RCC 7860 (cell line): ENCODE measurements at regions not wholly inside any gene's neighbourhood (a gene's known extent, or its start where the extent isn't known, plus 50 kb on each side); places are given as distances from the start of the nearest gene placed in this dataset.
"Not testable (repeated sequence)": the region's sequence is repeated elsewhere in the genome, so short reads cannot be mapped to it uniquely, and the experiment has no call there.

ENCODE experiments used
- DNase-seq: peaks from one replicate; pipeline ENCODE4 v3.0.0-alpha.2; 2015; ENCODE audit warnings: low spot score
- FAIRE-seq: peaks from 2 replicates; lab custom pipeline; 2012; peaks lifted over from hg19 to GRCh38; lab: Jason Lieb, UNC

GRCh38 chr4:16450724-16451123 lies 224.5 kb upstream of the TAPT1 start:
- FAIRE-seq (no peak), DNase-seq (no peak)

- FAIRE-seq (no peak), DNase-seq (no peak)
Observed at GRCh38 chr4:16450031-16450430, 223.8 kb upstream of the TAPT1 start.

- FAIRE-seq (no peak), DNase-seq (no peak)
Observed at GRCh38 chr4:16449406-16449805, 223.1 kb upstream of the TAPT1 start.

DNA sequence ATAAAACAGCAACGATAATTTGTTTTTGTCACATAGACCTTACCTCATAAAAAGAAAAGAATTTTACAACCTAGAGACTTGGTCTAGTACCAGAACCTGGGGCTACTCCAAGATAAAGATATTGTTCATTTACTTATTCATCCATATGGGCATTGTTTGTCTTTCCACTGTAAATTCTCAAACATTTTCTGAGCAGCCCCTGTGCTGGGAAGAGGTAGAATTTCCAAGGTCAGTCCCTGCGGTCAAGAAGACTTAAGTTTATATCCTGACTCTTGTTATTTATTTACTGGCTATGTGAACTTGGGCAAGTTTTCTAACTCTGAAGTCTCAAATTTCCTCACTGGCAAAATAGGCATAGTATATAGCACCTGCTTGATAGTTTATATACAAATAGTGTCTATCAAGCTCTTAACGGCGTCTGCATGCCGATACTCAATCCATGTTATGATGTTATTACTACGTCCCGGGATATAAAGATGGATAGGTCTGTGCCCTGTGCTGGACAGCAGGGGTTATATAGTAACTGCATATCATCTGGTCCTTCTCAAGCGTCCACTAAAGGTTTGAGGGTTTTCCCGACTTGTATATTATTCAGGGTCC lies 222.1 kb upstream of the TAPT1 start:
- no peak for FAIRE-seq
- DNase-seq: no peak

GRCh38 chr4:16443504-16444088 lies 217.3 kb upstream of the TAPT1 start:
- no peak for FAIRE-seq
- peak; percentile 17 for DNase-seq

GRCh38 chr4:16442296-16442695 lies 216.0 kb upstream of the TAPT1 start:
- no peak for DNase-seq
- no peak for FAIRE-seq

- FAIRE-seq (no peak), DNase-seq (no peak)
Observed at GRCh38 chr4:16439768-16440167, 213.5 kb upstream of the TAPT1 start.

- no peak for DNase-seq
Observed at GRCh38 chr4:16438986-16439385, 212.7 kb upstream of the TAPT1 start.

GRCh38 chr4:16437836-16438235 lies 211.6 kb upstream of the TAPT1 start:
- no peak for FAIRE-seq
- no peak for DNase-seq

More at GRCh38 chr4:16438986-16439385, 212.7 kb upstream of the TAPT1 start:
- FAIRE-seq: no peak

DNA sequence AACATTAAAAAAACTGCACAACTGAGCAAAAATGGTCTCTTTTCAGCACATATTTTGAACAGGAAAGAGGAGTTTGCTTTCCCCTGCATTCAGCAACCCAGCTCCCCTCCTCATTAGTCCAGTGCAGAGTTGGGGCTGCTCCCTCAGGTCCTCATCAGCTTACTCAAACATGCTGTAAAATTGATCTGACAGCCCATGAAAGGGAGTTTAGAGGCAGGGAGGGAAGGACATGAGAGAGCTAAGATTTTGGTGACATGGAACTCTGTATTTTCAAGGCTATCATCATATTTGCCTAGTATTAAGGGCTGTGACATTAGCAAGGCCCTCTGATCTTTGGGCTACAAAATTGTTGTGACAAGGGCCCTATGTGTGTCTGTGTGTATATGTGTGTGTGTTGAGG lies 205.6 kb upstream of the TAPT1 start:
- DNase-seq: no peak
- no peak for FAIRE-seq

DNA sequence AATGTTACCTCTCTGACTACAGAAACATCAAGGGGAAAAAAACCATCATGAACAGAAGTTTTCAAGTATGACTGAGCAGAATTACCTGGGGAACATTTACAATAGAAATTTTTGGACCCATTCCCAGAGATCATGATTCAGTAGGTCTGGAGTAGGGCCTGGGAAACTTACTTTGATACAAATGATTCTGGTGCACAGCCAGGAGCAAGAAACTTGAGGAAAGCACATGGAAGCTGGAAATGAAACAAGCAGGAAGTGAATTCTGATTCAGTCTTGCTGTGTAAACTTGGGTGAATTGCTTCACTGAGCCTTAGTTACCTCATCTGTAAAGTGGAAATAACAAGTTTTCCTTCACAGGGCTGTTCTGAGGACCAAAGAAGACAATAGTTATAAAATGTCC lies 192.5 kb upstream of the TAPT1 start:
- FAIRE-seq (no peak), DNase-seq (peak; percentile 29)

DNA sequence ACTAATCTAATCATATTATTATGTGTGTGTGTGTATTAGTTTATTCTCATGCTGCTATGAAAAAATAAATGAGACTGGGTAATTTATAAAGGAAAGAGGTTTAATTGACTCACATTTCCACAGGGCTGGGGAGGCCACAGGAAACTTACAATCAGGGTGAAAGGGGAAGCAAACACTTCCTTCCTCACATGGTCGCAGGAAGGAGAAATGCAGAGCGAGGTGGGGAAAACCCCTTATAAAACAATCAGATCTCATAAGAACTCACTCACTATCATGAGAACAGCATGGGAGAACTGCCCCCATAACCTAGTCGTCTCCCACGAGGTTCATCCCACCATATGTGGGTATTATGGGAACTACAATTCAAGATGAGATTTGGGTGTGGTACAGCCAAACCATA lies 190.9 kb upstream of the TAPT1 start:
- FAIRE-seq (no peak), DNase-seq (no peak)

DNA sequence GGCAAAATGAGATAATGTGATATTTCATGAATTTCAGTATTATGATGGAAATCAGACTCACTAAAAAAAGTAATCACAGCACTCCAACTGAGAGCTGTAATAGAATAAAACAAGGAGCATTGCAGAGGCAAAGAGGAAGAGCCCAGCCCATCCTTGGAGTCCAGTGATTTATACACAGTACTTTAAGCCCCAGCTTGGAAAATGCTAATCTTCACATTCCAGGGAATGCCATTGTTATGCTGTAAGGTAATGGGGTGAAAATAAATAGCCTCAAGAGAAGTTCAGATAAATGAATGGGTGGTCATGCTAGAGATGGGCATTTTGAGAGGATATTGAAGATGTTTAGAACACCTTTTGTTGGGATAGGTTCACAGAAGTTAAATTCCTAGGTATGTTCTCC lies 190.3 kb upstream of the TAPT1 start:
- FAIRE-seq (no peak), DNase-seq (no peak)

DNA sequence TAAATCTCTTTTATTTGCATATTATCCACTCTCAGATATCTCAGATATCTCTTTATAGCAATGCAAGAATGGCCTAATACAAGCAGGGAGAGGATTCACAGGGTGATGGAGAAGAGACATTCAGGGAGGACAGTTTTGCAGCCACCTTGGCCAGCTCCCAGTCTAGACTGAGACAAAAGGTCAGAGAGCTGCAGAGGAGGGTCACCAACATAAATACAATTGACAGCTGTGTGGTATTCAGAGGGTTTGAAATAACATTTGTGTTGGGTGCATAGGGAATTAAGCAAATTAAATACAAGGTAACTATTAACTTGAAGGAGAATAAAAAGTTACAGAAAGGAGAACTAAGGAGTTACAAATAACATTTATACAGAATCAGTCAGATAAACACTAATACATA lies 189.5 kb upstream of the TAPT1 start:
- FAIRE-seq (no peak), DNase-seq (no peak)

DNA sequence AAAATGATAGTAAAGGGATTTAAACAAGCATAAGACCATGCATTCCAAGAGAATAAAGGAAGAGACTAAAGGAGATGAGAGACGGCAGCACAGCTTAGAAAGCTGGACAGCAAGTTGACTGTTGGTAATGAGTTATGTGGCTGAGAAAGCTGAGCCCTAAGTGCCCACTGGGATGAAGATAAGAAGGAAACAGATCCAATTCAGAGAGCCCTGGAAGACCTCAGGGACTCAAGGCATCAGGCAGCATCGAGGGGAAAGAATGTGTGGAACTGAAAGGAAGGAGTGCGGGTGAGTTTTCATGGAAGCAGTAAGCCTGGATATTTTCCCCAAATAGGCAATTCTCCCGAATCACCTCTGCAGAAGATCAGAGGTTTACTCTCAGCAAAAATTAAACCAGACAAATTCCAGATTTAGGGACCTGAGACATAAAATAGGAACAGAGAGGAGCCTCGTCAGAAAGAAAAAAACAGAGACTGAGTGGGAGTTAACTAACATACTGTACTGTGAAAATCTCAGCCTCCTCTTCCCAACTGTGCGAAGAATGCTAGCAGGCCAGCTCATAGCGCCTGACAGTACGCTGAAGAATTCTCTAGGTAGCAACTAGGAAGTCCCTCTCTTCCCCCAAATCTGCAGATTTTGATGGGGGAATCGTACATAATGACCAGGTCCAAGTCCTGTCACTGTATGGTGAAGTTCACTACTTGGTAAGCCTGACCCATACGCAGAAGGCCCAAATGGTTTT lies 187.7 kb upstream of the TAPT1 start:
- no peak for DNase-seq
- no peak for FAIRE-seq

DNA sequence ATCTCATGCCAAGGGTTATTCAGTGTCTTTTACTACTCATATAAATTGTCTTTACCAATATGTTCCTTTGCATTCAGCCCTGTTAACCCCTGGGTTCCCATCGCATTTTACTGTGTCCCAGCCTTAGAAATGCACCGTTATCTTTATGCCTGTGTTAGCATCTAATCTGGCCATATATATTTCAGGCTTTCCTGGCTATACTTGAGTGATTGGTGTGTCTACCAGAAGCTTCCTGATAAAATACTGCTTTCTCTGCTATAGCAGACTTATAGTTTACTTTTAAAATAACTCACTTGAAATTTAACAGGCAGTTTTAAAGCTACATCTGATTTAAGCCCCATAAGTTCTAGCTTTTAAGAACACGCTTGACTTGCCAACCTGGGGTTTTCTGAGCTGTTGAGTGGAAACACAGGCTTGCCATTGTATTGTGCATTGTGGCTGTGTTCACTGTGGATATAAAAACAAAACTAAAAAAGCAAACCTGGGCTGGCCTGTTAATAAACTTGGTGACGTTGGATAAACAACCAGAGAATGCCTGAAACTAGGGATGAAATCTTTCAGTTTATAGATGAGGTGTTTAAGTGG lies 185.3 kb upstream of the TAPT1 start:
- no peak for DNase-seq
- no peak for FAIRE-seq

GRCh38 chr4:16393216-16393615 lies 166.9 kb upstream of the TAPT1 start:
- FAIRE-seq: not testable (repeated sequence)

DNA sequence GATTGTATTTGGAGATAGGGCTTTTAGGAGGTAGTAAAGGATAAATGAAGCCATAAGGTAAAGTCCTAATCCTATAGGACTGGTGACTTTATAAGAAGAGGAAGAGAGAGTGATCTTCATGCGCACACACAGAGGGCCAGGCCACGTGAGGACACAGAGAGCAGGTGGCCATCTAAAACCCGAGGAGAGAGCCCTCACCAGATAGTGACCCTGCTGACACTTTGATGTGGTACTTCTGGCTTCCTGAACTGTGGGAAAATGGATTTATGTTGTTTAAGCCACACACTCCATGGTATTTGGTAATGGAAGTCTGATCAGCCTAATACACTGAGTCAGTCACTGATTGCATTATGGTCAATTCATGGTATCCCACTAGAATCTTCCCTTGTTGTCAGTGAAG lies 164.9 kb upstream of the TAPT1 start:
- DNase-seq: no peak
- no peak for FAIRE-seq

More at GRCh38 chr4:16393216-16393615, 166.9 kb upstream of the TAPT1 start:
- DNase-seq: not testable (repeated sequence)

DNA sequence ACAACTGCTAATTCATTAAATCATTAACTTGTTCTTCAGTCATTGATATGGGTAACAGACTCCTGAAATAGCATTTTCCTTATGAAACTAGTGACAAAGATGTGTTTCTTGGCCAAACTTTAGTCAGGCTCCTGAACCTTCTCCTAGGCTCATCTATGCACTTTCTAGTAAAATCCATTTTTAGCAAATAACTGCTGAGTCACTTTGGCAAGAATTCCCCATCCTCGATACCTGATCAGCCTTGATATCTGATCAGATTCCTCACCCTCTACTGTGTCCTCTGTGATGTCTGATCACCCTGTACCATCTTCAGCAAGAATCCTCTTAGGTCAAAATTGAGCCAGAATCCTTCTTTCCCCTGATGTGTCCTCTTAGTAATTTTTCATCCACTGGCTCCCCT lies 161.2 kb upstream of the TAPT1 start:
- DNase-seq (no peak), FAIRE-seq (no peak)

- FAIRE-seq: no peak
Observed at GRCh38 chr4:16386711-16387320, 160.5 kb upstream of the TAPT1 start.

DNA sequence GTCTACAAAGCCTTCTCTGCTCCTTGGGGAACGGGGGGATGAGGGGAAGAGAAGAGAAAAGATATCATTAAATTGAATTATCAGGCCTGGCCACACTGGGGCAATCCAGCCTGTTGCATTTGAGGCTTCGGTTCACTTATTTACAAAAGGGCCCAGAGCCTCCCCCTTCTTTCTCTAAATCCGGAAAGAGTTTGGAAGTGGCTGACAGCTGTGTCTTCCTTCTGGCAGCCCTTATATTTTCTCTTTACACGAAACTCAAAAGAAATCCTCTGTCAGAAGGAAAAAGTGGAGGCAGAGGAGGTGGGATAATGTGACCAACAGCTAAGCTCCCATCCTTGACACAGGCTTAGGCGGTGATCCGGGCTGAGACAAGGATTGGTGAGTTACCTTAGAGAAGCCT lies 158.3 kb upstream of the TAPT1 start:
- no peak for FAIRE-seq
- no peak for DNase-seq

More at GRCh38 chr4:16386711-16387320, 160.5 kb upstream of the TAPT1 start:
- DNase-seq: no peak
